Neural cell (in vitro differentiated cells): ENCODE measurements at regions not wholly inside any gene's neighbourhood (a gene's known extent, or its start where the extent isn't known, plus 50 kb on each side); places are given as distances from the start of the nearest gene placed in this dataset.

Source experiments
- H2AFZ ChIP-seq: fragments of 200-600, 300-800 bp; sonication (generic), shearing (Covaris generic); 2 replicates; pipeline ENCODE4 v1.6.0; 2014; ENCODE audit warnings: low read depth, mild to moderate bottlenecking, antibody characterized with exemption, low read length, moderate library complexity
- H3F3A ChIP-seq: fragments of 200-600 bp; shearing (Covaris generic); 2 replicates; pipeline ENCODE4 v1.6.1; 2016; ENCODE audit warnings: mild to moderate bottlenecking, moderate library complexity, mixed read lengths, antibody characterized with exemption, low read length; ENCODE audit not compliant: insufficient read depth, poor library complexity, severe bottlenecking
- H3K27ac ChIP-seq: fragments of 200-600, 300-800 bp; sonication (generic), shearing (Covaris generic); 2 replicates; pipeline ENCODE4 v1.5.1; 2014; ENCODE audit warnings: mild to moderate bottlenecking, low read length, moderate library complexity
- H3K27me3 ChIP-seq: fragments of 300-800, 200-600 bp; sonication (generic), shearing (Covaris generic); 2 replicates; pipeline ENCODE4 v1.6.0; 2014; ENCODE audit warnings: mild to moderate bottlenecking, low read depth, low read length, moderate library complexity; ENCODE audit not compliant: insufficient read depth
- H3K36me3 ChIP-seq: fragments of 300-800, 200-600 bp; sonication (generic), shearing (Covaris generic); 2 replicates; pipeline ENCODE4 v1.5.1; 2014; ENCODE audit warnings: mild to moderate bottlenecking, antibody characterized with exemption, low read length, moderate library complexity; ENCODE audit not compliant: insufficient read depth
- H3K4me2 ChIP-seq: fragments of 300-800, 200-600 bp; sonication (generic), shearing (Covaris generic); 2 replicates; pipeline ENCODE4 v1.6.0; 2014; ENCODE audit warnings: mild to moderate bottlenecking, low read length
- H3K4me3 ChIP-seq: fragments of 300-800, 200-600 bp; sonication (generic), shearing (Covaris generic); 2 replicates; pipeline ENCODE4 v1.5.1; 2014; ENCODE audit warnings: mild to moderate bottlenecking, low read length, moderate library complexity
- H3K79me2 ChIP-seq: fragments of 200-600 bp; shearing (Covaris generic); replicated peaks from 2 replicates; pipeline ENCODE4 v1.6.0; 2014; ENCODE audit warnings: mild to moderate bottlenecking, low read length, moderate library complexity; ENCODE audit not compliant: insufficient read depth
- H3K9ac ChIP-seq: fragments of 300-800, 200-600 bp; sonication (generic), shearing (Covaris generic); 2 replicates; pipeline ENCODE4 v1.6.1; 2016; ENCODE audit warnings: mild to moderate bottlenecking, low read length, mixed read lengths
- H3K9me2 ChIP-seq: fragments of 200-600 bp; shearing (Covaris generic); 2 replicates; pipeline ENCODE4 v1.6.1; 2016; ENCODE audit warnings: mild to moderate bottlenecking, low read length, mixed read lengths; ENCODE audit not compliant: insufficient read depth
- H3K9me3 ChIP-seq: fragments of 200-600, 300-800 bp; sonication (generic), shearing (Covaris generic); 2 replicates; pipeline ENCODE4 v1.6.1; 2016; ENCODE audit warnings: mild to moderate bottlenecking, mixed run types, low read length, moderate library complexity, mixed read lengths
- H4K20me1 ChIP-seq: fragments of 200-600 bp; shearing (Covaris generic); 2 replicates; pipeline ENCODE4 v1.6.1; 2016; ENCODE audit warnings: mild to moderate bottlenecking, mixed run types; ENCODE audit not compliant: insufficient read depth
- EP300 ChIP-seq: fragments of 450-650 bp; conservative IDR thresholded peaks from 2 replicates; pipeline ENCODE4 v1.6.1; 2014; ENCODE audit warnings: antibody characterized with exemption, mild to moderate bottlenecking, moderate library complexity; ENCODE audit not compliant: poor library complexity, severe bottlenecking
- EZH2 ChIP-seq: fragments of 200-600, 300-800 bp; shearing (Covaris generic), sonication (generic); IDR thresholded peaks from 2 replicates; pipeline ENCODE4 v1.6.1; 2014; ENCODE audit warnings: antibody characterized with exemption, low read length, borderline replicate concordance, mild to moderate bottlenecking; ENCODE audit not compliant: insufficient read depth, poor library complexity, severe bottlenecking
- MXI1 ChIP-seq: fragments of 450-650 bp; conservative IDR thresholded peaks from 2 replicates; pipeline ENCODE4 v1.6.1; 2014; ENCODE audit warnings: antibody characterized with exemption, mild to moderate bottlenecking; ENCODE audit not compliant: poor library complexity, severe bottlenecking
- POLR2AphosphoS5 ChIP-seq: IDR thresholded peaks from 2 replicates; pipeline ENCODE4 v1.6.1; 2012
- RAD21 ChIP-seq: fragments of 450-650 bp; conservative IDR thresholded peaks from 2 replicates; pipeline ENCODE4 v1.6.1; 2014; ENCODE audit warnings: antibody characterized with exemption, mild to moderate bottlenecking, moderate library complexity
- SMC3 ChIP-seq: fragments of 450-650 bp; conservative IDR thresholded peaks from 2 replicates; pipeline ENCODE4 v1.6.1; 2014; ENCODE audit warnings: antibody characterized with exemption, mild to moderate bottlenecking, moderate library complexity; ENCODE audit not compliant: poor library complexity
- TAF1 ChIP-seq: IDR thresholded peaks from 2 replicates; pipeline ENCODE4 v1.6.1; 2012; ENCODE audit warnings: low read depth
- TF ChIP-seq, protein P1 (sequence below): IDR thresholded peaks from 2 replicates; pipeline ENCODE4 v1.6.1; 2012; ENCODE audit warnings: borderline replicate concordance
- TF ChIP-seq, protein P2 (sequence below): fragments of 450-650 bp; IDR thresholded peaks from 2 replicates; pipeline ENCODE4 v1.5.1; 2014; ENCODE audit warnings: antibody characterized with exemption, mild to moderate bottlenecking, moderate library complexity; ENCODE audit not compliant: poor library complexity, severe bottlenecking

DNA sequence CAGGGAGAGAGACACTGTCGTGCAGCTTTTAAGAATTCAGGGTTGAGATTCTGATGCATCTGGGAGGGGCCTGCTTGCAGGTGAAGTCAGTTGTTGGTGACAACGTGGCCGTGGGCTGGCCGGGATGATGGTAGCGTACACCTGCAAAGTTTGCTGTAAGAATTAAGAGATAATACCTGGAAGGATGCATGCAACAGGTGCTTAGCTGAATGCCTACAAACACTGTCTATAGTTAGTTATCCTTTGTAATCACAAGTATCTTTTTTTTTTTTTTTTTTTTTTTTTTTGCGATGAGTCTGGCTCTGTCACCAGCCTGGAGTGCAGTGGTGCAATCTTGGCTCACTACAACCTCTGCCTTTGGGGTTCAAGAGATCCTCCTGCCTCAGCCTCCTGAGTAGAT lies 259.6 kb downstream of the ASMT start:
- Histone ChIP-seq H3K27me3 (no peaks in the 10 kb centered on the region), H3K9ac (no peak overlapping the region), H3K4me3 (no peak overlapping the region), H3K9me2 (no peaks in the 10 kb centered on the region), H3K79me2 (no peaks in the 10 kb centered on the region), H4K20me1 (no peaks in the 10 kb centered on the region), H3K27ac (no peak overlapping the region), H3K4me2 (no peak overlapping the region), H3F3A (no peaks in the 10 kb centered on the region), H3K9me3 (no peaks in the 10 kb centered on the region), H3K36me3 (no peaks in the 10 kb centered on the region), H2AFZ (no peak overlapping the region)
- TF ChIP-seq EZH2 (no peak), SMC3 (no peak)

DNA sequence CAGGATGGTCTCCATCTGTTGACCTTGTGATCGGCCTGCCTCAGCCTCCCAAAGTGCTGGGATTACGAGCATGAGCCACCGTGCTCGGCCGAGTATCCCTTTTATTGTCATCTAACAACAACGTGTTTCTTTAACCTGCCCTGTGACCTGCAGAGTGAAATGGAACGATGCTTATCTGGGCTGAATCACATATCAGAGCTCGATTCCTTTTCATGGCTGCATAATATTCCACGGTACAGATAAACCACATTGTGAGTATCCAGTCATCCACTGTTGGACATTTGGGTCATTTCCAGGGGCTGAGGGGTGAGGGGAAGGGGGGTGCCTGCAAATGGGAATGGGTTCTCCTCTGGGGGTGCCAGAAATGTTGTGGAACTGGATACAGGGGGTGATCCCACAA lies 260.0 kb downstream of the ASMT start:
- no peak overlapping the region for H3K4me2 ChIP-seq
- no peaks in the 10 kb centered on the region for H4K20me1 ChIP-seq
- no peak overlapping the region for H3K9ac ChIP-seq
- no peaks in the 10 kb centered on the region for H3K9me3 ChIP-seq
- no peaks in the 10 kb centered on the region for H3K9me2 ChIP-seq
- no peak overlapping the region for H2AFZ ChIP-seq
- no peaks in the 10 kb centered on the region for H3F3A ChIP-seq
- no peaks in the 10 kb centered on the region for H3K27me3 ChIP-seq
- H3K36me3 ChIP-seq = no peaks in the 10 kb centered on the region
- H3K79me2 ChIP-seq = no peaks in the 10 kb centered on the region
- no peak overlapping the region for H3K27ac ChIP-seq
- no peak for TF ChIP-seq POLR2AphosphoS5
- TF ChIP-seq, protein P1, sequence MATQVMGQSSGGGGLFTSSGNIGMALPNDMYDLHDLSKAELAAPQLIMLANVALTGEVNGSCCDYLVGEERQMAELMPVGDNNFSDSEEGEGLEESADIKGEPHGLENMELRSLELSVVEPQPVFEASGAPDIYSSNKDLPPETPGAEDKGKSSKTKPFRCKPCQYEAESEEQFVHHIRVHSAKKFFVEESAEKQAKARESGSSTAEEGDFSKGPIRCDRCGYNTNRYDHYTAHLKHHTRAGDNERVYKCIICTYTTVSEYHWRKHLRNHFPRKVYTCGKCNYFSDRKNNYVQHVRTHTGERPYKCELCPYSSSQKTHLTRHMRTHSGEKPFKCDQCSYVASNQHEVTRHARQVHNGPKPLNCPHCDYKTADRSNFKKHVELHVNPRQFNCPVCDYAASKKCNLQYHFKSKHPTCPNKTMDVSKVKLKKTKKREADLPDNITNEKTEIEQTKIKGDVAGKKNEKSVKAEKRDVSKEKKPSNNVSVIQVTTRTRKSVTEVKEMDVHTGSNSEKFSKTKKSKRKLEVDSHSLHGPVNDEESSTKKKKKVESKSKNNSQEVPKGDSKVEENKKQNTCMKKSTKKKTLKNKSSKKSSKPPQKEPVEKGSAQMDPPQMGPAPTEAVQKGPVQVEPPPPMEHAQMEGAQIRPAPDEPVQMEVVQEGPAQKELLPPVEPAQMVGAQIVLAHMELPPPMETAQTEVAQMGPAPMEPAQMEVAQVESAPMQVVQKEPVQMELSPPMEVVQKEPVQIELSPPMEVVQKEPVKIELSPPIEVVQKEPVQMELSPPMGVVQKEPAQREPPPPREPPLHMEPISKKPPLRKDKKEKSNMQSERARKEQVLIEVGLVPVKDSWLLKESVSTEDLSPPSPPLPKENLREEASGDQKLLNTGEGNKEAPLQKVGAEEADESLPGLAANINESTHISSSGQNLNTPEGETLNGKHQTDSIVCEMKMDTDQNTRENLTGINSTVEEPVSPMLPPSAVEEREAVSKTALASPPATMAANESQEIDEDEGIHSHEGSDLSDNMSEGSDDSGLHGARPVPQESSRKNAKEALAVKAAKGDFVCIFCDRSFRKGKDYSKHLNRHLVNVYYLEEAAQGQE = no peak
- no peak for TF ChIP-seq TAF1
- no peak for TF ChIP-seq EZH2
- TF ChIP-seq RAD21 = no peak
- TF ChIP-seq EP300 = no peak
- TF ChIP-seq MXI1 = no peak
- TF ChIP-seq SMC3 = no peak
- TF ChIP-seq, protein P2, sequence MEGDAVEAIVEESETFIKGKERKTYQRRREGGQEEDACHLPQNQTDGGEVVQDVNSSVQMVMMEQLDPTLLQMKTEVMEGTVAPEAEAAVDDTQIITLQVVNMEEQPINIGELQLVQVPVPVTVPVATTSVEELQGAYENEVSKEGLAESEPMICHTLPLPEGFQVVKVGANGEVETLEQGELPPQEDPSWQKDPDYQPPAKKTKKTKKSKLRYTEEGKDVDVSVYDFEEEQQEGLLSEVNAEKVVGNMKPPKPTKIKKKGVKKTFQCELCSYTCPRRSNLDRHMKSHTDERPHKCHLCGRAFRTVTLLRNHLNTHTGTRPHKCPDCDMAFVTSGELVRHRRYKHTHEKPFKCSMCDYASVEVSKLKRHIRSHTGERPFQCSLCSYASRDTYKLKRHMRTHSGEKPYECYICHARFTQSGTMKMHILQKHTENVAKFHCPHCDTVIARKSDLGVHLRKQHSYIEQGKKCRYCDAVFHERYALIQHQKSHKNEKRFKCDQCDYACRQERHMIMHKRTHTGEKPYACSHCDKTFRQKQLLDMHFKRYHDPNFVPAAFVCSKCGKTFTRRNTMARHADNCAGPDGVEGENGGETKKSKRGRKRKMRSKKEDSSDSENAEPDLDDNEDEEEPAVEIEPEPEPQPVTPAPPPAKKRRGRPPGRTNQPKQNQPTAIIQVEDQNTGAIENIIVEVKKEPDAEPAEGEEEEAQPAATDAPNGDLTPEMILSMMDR = no peak
- H3K4me3 ChIP-seq = no peak overlapping the region

DNA sequence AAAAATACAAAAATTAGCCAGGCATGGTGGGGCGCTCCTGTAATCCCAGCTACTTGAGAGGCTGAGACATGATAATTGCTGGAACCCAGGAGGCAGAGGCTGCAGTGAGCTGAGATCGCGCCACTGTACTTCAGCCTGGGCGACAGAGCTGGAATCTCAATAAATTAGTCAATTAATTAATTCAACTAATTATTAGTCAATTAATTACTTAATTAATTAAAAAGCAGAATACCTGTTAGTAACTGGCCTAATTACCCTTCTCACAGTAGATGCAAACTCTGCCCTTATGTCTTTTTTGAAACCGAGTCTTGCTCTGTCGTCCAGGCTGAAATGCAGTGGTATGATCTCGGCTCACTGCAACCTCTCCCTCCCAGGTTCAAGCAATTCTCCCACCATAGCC lies 261.2 kb downstream of the ASMT start:
- no peak overlapping the region for H3K27ac ChIP-seq
- TF ChIP-seq TAF1 = no peak
- TF ChIP-seq MXI1 = no peak
- TF ChIP-seq, protein P1 = no peak
- no peak for TF ChIP-seq RAD21
- no peak for TF ChIP-seq SMC3
- no peak for TF ChIP-seq EZH2
- TF ChIP-seq, protein P2 = no peak
- TF ChIP-seq EP300 = no peak
- no peak for TF ChIP-seq POLR2AphosphoS5
- H3K27me3 ChIP-seq = no peaks in the 10 kb centered on the region
- H4K20me1 ChIP-seq = no peaks in the 10 kb centered on the region
- H3F3A ChIP-seq = no peaks in the 10 kb centered on the region
- H3K4me3 ChIP-seq = no peak overlapping the region
- no peaks in the 10 kb centered on the region for H3K36me3 ChIP-seq
- H3K9me2 ChIP-seq = no peaks in the 10 kb centered on the region
- H3K9ac ChIP-seq = no peak overlapping the region
- H2AFZ ChIP-seq = no peak overlapping the region
- no peak overlapping the region for H3K4me2 ChIP-seq
- H3K79me2 ChIP-seq = no peaks in the 10 kb centered on the region
- no peaks in the 10 kb centered on the region for H3K9me3 ChIP-seq
